Dermis microvascular lymphatic vessel endothelial cell (primary cell): ENCODE measurements at regions not wholly inside any gene's neighbourhood (a gene's known extent, or its start where the extent isn't known, plus 50 kb on each side); places are given as distances from the start of the nearest gene placed in this dataset.

Experiments used
- DNase-seq, 2 donors: peaks; one replicate each; pipeline versions ENCODE4 v3.0.0 to v3.0.0-alpha.2; 2010; ENCODE audit warnings: low read depth in 2 of 2

DNA sequence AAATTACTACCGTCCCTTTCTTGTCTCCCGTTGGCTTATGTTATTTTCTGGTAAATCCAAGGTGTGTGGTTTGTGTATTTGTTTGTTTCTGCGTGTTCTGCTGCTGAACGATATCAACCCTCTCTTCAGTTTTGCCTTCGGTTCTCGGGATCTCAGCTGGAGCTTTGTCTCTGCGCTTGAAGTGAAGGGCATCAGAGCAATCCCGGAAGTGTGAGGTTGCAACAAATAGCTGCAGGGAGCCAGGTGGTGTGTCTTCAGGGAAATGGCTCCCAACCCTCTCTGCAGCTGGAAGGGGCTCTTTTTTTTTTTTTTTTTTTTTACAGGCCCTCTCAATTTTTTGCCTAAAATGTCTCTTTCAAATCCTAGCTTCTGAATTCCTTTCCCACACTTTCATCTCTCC lies 116.4 kb upstream of the RGMA start:
- no peak for DNase-seq

DNA sequence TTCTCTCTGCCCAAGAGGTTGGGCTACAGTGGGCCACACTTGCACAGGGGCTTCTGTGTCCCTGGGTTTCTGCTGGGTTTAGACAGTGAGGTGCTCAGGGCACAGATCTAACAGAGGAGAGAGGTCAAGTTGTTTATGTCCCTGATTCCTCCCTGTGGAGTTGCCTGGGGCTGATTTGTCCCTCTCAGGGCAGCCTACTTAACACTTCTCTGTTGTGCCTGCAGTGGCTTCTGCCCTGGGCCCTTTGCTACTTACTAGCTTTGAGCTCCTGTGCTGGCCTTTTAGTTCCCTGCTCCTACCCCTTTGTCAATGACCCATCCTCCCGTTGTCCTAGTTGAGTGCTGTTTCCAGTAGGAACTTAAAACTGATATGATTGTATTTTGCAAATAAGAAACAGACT lies 114.0 kb upstream of the RGMA start:
- DNase-seq, result no peak

DNA sequence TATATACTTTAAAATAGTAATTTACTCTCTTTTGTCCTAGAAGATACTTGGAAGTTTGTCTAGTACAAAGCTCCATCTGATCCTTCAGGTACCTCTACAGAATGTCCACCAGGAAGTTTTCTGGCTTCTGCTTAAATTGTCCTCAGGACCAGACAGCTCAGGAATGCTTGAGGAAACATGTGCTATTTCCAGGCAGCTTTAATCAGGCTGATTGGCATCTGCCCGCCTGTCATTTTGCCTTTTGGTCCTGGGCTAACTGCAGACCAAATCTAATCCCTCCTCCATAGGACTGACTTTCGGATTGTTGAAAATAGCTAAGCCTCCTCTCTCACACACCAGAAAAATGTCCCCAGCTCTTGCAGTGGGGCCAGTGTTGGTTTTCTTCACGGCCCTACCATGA lies 113.4 kb upstream of the RGMA start:
- no peak for DNase-seq

DNA sequence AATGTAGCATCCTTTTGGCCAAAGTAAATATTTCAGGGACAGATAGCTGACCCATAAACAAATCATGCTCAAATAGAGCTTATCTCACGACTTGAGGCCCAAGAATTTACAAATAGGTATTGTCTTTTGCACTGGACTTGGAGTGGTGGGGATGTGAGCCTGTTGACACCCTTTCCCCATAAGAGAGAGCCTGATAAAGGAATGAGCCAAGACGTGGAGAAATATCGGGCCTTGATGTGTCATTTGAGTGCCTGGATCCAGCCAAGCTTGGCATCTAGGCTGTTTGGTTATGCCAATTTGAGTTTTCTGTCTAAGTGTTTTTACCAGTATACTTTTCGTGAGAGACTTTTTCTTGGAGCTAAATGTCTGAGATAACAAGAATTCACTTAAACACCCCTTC lies 112.9 kb upstream of the RGMA start:
- no peak for DNase-seq

DNA sequence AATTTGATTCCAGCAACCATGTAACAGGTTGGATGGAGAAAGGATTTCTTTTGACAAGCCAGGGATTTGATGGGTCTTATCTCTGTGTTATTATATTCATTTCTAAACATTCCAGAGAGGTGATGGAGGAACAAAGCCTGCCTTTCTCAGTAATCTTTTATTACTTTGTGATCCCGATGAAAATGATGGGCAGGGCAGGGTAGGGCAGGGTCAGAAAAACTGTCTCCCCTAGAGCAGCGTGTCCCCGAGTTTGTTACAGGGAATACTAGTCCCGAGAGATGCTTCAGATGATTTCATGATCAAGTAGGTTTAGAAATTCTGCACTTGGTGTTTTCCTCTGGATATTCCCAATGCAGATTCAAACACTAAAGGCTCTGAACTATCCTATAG lies 111.8 kb upstream of the RGMA start:
- no peak for DNase-seq

DNA sequence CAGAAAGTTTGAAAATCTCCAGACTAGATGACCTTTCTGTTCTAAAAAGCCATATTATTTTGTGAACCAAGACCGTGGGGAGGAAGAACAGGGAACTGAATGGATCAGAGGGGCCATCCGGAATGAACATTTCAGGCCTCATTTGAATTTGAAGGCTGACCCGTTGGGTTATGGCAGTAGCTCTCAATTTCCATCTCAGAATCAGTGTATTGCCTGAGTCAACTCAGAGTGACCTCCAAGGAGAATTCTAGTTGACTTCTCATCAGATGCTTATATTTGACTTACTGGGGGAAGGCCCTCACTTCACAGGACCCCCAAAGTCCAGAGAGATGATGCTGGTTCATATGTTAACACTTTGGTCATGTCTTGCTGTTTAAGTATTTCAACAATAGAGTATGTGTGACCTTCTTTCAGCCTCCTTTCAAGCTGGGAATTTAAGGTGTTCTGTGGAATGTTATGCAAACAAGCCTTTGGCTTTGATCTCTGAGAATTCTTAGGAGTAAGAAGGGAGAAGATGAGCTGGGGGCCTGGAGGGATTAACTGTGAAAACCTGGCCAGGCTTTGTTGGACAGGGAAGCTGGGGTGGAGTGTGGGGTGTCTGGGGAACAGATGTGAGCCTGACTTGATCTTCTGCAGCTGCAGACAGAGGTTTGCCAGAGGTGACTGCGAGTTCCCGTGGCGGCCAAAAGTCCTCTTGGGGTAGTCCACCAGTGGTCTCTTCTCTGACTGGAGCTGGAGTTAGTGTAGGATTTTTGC lies 111.2 kb upstream of the RGMA start:
- DNase-seq, result no peak

DNA sequence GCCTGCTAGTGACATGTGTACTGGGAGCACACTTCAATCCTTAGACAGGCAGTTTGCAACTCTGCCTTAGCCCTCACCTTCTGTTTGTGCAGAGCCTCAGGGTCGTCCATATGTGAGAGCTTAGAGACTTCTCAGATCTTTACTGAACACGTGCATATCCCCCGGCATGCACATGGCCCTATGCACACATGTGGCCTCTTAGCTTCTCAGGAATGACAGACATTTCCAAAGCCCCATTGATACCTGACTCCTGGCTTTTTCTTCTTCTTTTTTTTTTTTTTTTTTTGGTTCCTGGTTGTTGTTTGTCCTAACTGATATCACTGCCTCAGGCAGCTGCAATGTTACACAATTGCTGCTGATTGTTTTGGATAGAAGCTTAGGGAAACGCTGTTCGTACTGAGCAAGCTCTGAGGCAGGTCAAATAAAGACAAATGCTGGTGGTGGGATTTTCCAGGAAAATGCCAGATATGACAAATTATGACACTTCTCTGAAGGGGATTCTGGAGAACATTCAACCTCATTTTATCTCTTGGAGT lies 107.2 kb upstream of the RGMA start:
- DNase-seq, result no peak

DNA sequence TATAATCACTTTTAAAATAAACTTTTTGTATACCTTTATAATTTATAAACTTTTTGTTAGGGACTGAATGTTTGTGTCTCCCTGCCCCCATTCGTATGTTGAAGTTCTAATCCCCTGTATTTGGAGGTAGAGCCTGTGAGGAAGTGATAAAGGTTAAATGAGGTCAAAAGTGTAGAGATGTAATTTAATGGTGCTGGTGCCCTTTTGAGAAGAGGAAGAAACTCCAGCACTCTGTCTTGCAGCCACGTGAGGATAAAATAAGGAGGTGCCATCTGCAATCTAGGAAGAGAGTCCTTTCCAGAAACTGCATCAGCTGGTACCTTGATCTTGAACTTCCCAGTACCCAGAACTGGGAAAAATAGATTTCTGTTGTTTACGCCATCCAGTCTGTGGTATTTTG lies 106.1 kb upstream of the RGMA start:
- DNase-seq, result no peak

DNA sequence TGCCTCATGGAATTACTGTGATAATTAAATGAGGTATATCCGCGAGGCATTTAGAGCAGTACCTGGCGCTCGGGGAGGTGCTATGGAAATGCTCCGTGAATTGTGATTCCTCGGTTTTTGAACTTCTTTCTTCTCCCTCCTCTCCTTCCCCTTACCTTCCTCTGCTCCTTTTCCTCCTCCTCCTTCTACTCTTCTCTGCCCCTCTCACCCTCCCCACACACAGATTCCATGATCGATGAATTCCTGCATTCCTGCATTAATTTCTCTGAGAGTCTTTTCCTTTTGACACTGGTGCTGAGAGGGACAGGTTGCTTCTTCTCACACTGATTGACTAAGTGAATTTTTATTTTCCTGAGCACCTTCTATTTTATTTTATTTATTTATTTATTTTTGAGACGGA lies 101.2 kb upstream of the RGMA start:
- no peak for DNase-seq

DNA sequence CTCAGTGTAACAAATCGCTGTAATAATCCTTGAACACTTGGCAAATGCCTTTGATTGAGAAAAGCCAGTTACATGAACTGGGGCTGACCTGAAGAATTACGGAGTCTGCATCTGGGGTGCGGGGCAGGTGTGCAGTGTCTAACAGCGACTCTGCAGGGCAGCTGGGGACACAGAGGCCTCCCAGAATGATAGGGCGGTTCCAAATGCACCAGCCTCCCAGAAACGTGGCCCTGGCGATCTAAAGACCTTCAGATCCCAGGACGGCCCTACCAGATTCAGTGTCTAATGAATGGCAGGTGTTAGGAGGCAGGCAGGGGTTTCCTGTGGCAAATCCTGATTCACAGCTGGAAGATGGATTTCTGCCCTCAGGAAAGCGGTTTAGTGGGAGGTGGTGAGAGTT lies 100.5 kb upstream of the RGMA start:
- no peak for DNase-seq

DNA sequence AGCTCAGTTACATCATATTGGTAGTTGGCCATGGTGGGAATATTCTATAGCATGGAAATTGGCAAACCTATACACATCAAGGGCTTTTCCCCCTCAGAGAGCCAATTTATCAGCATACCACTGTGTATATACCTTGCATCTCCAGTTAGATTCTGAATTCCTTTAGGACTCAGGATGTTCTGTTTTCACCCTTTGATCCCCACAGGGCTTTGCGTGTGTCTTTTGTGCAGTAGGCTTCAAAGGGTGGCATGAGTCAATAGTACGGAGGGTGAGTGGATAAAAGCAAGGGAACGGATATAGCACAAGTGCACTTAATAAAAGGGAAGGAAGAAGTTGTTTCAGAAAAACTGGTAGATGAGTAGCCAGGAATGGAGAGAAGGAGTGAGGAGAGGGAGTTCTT lies 99.2 kb upstream of the RGMA start:
- DNase-seq, result no peak

DNA sequence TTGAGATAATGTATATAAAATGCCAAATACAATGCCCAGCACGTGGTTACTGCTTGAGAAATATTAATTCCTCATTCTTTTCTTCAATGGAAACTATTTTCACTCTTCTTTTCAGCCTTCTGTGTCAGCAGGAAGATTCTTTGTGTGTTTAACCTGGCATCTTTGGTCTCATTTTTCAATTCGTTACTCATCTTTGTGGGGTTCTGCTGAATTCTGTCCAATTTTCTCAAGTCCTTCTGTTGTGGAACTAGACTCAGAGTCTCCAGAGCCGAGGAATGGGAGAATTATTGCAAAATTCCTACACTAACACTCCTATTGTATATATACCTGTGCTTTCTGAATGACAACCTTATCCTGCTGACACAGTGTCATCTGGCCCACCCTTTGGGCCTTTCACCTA lies 96.8 kb upstream of the RGMA start:
- no peak for DNase-seq

DNA sequence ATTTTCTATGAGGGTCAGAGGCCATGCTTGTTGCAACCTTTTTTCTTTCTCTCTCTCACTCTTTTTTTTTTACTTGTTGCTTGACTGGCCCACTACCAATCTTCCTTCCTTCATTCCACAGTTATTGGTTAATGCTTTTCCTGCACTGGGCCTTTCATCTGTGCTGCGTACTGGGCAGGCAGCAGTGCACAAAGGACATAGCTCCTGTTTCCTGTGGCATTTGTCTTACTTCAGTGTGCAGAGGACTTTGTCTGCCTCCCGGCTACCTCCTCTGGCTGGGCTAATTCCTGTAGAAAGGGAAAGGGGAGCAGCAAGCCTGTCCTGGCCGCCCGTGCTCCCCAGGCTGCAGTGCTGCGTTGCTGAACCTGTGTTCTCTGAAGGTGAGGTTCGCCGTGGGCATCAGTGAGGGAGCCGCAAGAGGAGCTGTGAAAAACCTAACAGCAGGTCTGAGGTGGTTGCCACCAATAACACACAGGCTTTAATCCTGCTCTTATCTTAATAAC lies 93.7 kb upstream of the RGMA start:
- no peak for DNase-seq

DNA sequence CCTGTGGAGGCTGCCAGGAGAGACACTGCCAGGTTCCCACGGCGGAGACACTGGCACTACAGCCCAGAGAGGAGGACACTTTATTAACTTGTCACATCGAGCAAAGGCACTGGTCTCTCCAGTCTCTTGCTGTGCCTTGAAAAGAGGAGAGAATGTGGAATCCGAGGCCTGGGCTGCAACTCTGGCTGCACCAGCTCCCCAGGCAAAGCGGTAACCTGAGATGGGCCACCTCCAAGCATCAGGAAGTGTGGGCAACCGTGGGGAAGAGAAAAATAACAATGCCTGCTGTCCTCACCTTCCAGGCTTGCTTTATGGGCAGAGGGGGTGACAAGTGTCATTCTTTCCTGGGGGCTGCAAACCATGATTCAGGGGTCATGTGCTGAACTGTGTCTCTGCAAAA lies 91.6 kb upstream of the RGMA start:
- DNase-seq, result no peak

DNA sequence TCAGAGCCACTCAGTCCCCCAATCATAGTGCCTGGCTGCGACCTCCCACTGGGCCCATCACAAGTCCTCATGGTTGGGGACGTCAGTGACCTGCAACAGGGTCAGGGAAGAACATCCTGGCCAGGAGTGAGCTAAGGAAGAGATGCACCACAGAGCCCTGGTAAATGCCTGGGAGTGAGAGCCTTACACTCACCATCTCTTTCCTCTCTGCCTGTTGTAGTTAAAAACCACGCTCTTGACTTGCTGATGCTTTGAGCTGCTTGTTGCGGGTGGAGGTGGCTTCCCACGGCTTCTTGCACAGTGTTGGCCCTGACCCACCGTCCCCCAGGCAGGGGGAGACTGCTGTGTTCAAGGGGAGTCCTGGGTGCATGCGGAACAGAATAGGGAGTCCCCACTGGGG lies 91.1 kb upstream of the RGMA start:
- no peak for DNase-seq

DNA sequence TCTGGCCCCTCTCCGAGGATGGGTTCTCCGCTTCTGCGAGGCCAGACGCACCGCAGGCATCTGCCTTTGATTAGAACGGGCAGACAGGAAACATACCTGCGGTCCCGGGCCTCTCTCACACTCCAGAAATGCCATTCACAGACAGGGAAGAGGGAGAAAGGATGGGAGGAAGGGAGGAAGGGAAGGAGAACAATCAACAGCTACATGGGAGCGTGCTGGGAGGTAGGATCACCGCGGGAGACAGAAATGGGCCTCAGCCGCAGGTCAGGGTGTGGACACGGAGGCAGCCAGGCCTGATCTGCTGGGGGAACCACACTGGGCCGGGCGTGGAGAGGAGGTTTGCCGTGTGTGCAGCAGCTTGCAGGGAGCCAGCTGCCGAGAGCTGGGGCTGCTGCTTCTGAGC lies 90.7 kb upstream of the RGMA start:
- no peak for DNase-seq

DNA sequence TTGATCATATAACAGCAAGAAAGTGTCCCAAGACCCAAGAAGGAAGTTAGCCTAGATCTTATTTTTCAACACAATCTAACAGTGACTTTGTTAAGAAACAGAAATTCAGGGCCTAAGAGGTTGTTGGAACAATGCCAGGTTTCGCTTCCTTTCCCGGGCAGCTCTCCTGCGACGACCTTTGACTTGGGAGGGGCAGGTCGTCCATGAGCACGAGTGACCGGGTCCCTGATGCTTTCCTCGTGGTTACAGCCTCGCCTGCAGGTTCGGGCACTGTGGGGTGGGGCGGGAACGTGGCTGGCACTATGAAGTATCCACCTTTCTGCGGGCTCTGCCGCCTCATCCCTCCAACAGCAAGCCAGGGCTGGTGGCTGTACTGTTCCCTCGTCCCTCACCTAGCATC lies 90.1 kb upstream of the RGMA start:
- no peak for DNase-seq

DNA sequence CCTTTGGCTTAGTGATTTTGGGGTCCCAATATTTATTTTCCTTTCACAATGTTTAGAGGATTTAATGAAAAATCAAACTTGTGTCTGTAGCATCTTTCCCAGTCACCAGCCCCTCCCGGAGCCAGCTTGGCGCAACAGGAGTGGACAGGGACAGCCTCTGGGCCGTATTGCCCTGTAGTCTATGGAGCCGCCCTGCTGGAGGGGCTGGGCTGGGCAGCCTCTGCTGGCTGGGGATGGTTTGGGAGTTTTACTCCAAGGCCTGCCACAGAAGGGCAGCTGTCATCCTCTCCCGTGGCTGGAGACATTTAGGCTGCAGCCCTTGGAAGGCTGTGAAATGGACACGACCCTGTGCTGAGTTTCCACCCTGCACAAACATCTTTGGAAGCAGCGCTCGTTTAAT lies 89.4 kb upstream of the RGMA start:
- DNase-seq, result no peak

DNA sequence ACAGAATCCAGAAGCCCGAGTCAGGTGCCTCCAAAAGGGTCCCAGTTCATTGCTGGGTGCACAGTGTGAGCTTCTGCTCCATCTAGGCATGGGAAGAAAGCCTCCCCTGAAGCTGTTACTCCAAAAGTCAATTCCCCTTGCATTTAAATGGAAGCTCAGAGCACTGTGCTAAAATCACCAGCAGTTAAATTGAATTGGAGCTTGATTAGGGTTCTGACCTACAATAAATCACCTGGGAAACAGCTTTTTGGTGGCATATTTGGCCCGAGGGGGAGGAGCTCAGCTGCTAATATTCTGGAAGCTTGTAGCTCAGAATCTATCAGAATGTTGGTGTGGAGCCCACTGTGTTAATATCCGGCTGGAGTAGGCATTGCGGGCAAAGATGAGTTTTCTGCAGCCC lies 87.1 kb upstream of the RGMA start:
- no peak for DNase-seq

DNA sequence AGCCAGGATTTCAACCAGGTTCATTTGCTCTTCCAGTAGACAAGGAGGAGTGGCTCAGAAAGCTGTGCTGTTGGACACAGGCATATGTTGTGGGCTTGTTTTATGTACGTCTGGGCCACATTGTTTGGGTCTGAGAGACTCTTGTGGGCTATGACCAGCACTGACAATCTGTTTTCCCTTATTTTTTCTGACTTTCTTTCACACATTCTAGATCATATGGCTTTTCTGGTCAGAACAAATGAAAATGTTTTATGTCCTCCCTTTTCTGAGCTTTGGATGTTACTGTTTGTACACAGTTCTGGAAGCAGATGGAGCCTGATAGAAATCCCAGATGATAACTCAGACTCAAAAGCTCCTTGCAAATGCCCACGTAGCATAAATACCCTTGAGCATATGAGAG lies 85.8 kb upstream of the RGMA start:
- no peak for DNase-seq

DNA sequence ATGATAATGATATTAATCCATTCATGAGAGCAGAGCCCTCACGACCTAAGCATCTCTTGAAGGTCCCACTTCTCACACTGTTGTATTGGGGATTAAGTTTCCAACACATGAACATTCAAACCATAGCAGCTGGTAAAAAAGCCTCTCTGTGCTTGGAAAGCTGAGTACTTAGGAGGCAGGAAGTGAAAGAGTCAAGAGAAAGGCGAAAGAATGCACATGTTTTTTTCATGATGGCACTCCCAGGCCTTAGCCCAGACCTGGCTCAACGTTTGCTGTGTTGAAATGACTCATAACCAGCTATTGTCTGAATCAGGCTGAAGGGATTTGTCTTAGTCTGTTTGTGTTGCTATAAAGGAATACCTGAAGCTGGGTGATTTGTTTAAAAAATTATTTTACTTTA lies 84.4 kb upstream of the RGMA start:
- DNase-seq, result peak in 1 of 2 donors; percentile 2

DNA sequence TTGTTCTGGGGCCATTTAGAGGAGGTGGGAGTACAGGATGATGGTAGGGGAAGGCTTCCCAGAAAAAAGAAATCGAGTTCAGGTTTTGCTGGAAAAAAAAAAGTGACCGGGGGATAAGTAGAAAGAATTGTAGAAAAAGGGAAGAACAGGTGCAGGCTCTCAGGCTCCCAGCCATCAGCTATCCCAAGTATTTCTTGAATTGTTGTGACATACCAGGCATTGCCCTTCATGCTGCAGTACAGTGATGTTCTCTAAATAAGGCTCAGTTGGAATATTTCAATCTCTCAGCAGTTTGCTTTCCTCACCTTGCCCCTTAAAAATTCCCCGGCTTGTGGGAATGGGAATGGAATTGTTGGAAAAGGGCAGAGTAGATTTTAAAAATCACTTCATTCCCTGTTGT lies 82.5 kb upstream of the RGMA start:
- no peak for DNase-seq

DNA sequence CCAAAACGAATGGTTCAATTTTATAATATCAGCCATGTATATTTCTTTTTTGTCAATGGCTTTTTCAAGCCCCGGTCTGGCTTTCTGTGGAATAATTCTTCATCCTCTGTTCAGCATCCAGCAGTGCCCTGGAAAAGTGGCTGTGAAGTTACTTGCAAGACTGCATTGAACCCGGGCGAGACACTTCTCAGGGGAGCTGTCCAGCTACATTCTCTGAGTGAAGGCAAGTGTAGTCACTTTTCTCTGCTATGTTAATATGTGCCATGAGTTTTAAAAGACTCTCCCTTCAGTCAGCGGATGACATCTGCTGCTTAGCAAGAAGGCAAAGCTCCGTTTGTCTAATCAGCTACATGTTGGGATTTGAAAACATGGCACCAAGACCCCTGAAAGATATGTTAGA lies 81.3 kb upstream of the RGMA start:
- DNase-seq, result no peak

DNA sequence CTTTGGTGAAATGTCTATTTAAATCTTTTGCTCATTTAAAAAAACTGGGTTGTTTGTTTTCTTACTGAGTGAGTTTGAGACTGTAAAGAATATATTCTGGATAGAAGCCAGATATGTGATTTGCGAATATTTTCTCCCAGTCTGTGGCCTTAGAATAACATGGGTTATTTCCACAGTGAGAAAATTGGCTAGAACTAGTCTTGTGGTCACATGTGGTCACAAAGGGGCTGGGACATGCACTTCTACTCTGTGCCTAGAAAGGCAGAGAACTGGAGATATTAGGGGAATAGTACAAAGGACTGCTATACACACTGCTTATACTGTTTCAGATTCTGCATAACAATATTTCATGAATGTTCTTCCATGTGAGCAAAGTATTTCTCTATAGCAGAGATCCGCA lies 79.9 kb upstream of the RGMA start:
- no peak for DNase-seq
